Activated naive CD4-positive, alpha-beta T cell treated with anti-CD3 and anti-CD28 coated beads, Interleukin-2, amount 50 U/mL, for 24 hours (primary cell): ENCODE measurements at regions not wholly inside any gene's neighbourhood (a gene's known extent, or its start where the extent isn't known, plus 50 kb on each side); places are given as distances from the start of the nearest gene placed in this dataset.
"Not testable (repeated sequence)": the region's sequence is repeated elsewhere in the genome, so short reads cannot be mapped to it uniquely, and the experiment has no call there.

Source experiments
- H3K27ac Mint-ChIP-seq: one replicate; pipeline ENCODE4 v1.8.0; 2021; ENCODE audit warnings: mild to moderate bottlenecking, mixed read lengths
- H3K27me3 Mint-ChIP-seq: one replicate; pipeline ENCODE4 v1.8.0; 2021; ENCODE audit warnings: mixed read lengths
- H3K36me3 Mint-ChIP-seq: one replicate; pipeline ENCODE4 v1.8.0; 2021; ENCODE audit warnings: mixed read lengths
- H3K4me1 Mint-ChIP-seq: one replicate; pipeline ENCODE4 v1.8.0; 2021; ENCODE audit warnings: mixed read lengths
- H3K4me3 Mint-ChIP-seq: one replicate; pipeline ENCODE4 v1.8.0; 2021; ENCODE audit warnings: mild to moderate bottlenecking, mixed read lengths
- H3K9me3 Mint-ChIP-seq: one replicate; pipeline ENCODE4 v1.8.0; 2021; ENCODE audit warnings: mixed read lengths

DNA sequence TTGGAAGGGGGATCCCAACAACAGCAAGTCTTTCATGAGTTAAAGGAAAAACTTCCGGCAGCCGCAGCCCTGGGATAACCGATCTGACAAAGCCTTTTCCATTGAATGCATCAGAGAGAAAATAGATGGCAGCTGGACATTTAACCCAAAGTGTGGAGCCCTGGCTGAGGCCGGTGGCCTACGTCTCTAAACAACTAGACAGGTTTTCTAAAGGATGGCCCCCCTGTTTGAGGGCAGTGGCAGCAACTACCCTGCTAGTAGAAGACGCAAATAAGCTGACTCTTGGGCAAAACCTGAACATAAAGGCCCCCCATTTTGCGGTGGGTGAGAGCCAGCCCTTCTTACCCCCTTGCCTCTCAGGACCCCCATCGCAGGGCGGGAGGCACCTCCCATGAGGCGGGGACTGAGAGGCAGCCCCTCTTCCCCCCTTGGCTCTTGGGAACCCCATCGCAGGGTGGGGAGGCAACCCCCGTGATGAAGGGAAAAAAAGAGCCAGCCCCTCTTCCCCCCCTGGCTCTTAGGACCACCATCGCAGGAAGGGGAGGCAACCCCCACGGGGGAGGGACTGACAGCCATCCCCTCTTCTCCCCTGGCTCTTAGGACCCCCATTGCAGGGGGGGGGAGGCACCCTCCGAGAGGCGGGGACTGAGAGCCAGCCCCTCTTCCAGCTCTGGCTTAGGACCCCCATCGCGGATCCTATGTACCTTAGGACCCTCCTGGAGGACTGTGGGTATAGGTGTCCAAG, 2422.9 kb upstream of the PCDH20 start:
- no peak overlapping the region for H3K4me3 Mint-ChIP-seq
- no peaks in the 10 kb centered on the region for H3K9me3 Mint-ChIP-seq
- H3K36me3 Mint-ChIP-seq: no peaks in the 10 kb centered on the region
- H3K4me1 Mint-ChIP-seq: no peaks in the 10 kb centered on the region
- no peak overlapping the region for H3K27ac Mint-ChIP-seq
- no peaks in the 10 kb centered on the region for H3K27me3 Mint-ChIP-seq

GRCh38 chr13:63837701-63838100, 2422.1 kb upstream of the PCDH20 start:
- not testable (repeated sequence) for H3K36me3 Mint-ChIP-seq, H3K27ac Mint-ChIP-seq, H3K9me3 Mint-ChIP-seq, H3K27me3 Mint-ChIP-seq, H3K4me1 Mint-ChIP-seq, H3K4me3 Mint-ChIP-seq

- not testable (repeated sequence) for H3K27me3 Mint-ChIP-seq, H3K4me1 Mint-ChIP-seq, H3K36me3 Mint-ChIP-seq, H3K27ac Mint-ChIP-seq, H3K9me3 Mint-ChIP-seq, H3K4me3 Mint-ChIP-seq
Observed at GRCh38 chr13:63829609-63830008, 2414.0 kb upstream of the PCDH20 start.

GRCh38 chr13:63821785-63822184, 2406.1 kb upstream of the PCDH20 start:
- not testable (repeated sequence) for H3K4me3 Mint-ChIP-seq, H3K27me3 Mint-ChIP-seq, H3K36me3 Mint-ChIP-seq, H3K27ac Mint-ChIP-seq, H3K4me1 Mint-ChIP-seq, H3K9me3 Mint-ChIP-seq

GRCh38 chr13:63811428-63812004, 2395.9 kb upstream of the PCDH20 start:
- H3K27me3 Mint-ChIP-seq, H3K36me3 Mint-ChIP-seq, H3K4me3 Mint-ChIP-seq, H3K4me1 Mint-ChIP-seq, H3K27ac Mint-ChIP-seq: not testable (repeated sequence)
- H3K9me3 Mint-ChIP-seq: peaks cover 15% of the 10 kb centered on the region

DNA sequence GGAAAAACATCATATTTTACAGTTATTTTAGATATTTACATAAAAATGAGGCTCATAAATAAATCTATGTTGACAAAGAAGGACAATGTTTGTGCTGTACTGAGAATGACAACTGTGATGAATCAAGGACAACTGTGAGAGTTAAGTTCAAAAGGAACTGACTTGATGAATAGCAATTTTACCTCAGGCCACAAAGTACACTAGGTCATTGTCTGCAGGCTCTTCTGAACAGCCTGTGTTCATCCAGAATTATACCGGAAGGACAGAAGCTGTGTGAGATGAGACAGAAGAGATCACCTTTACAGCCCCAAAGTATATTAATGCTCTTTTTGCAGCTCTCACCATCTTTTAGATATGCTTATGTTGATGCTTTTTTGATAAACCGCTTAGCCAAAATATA, 2375.5 kb upstream of the PCDH20 start:
- H3K27ac Mint-ChIP-seq, H3K4me3 Mint-ChIP-seq: not testable (repeated sequence)

DNA sequence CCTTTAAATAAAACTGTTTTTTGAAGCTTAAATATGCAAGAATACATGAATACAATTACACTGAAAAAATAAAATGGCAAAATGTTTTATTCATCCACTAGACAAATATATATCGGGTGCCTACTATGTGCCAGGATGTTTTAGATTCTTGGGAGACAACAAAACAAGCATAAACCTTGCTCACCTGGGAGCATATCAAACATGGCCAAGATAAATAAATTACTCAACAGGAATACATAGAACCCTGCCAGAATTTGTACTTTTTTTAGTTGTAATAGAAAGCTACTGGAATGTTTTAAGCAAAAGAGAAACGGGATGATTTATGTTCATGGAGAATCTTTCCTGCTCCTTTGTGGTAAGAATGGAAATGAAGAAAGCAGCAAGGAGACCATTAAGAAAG, 2358.5 kb upstream of the PCDH20 start:
- no peak overlapping the region for H3K4me3 Mint-ChIP-seq
- H3K27ac Mint-ChIP-seq: no peak overlapping the region
- H3K27me3 Mint-ChIP-seq: no peaks in the 10 kb centered on the region
- no peaks in the 10 kb centered on the region for H3K36me3 Mint-ChIP-seq
- no peaks in the 10 kb centered on the region for H3K4me1 Mint-ChIP-seq
- H3K9me3 Mint-ChIP-seq: peaks cover 12% of the 10 kb centered on the region

More for the DNA sequence above, 2375.5 kb upstream of the PCDH20 start:
- H3K27me3 Mint-ChIP-seq, H3K4me1 Mint-ChIP-seq, H3K36me3 Mint-ChIP-seq, H3K9me3 Mint-ChIP-seq: not testable (repeated sequence)

GRCh38 chr13:63773476-63773875, 2357.8 kb upstream of the PCDH20 start:
- Mint-ChIP-seq H3K27me3 (no peaks in the 10 kb centered on the region), H3K9me3 (peaks cover 11% of the 10 kb centered on the region), H3K4me1 (no peaks in the 10 kb centered on the region), H3K27ac (no peak overlapping the region), H3K4me3 (no peak overlapping the region), H3K36me3 (no peaks in the 10 kb centered on the region)

DNA sequence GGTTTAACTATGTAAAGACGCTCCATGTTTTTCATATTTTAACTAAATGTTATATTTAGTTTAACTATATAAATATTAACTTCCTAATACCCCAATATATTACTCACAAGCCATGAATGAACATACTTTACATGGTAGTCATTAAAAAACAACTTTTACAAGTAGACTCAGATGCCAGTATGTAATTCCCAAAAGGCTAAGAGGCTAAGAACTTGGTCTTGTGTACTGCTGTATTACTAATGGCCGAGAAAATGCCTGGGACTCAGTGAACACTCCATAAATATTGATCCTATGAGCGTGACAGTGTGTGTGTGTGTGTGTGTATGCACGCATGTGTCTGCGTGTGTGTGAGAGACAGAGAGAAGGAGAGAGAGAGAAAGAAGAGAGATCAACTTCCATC, 2342.0 kb upstream of the PCDH20 start:
- H3K27me3 Mint-ChIP-seq, H3K27ac Mint-ChIP-seq, H3K36me3 Mint-ChIP-seq, H3K4me1 Mint-ChIP-seq, H3K9me3 Mint-ChIP-seq, H3K4me3 Mint-ChIP-seq: not testable (repeated sequence)

DNA sequence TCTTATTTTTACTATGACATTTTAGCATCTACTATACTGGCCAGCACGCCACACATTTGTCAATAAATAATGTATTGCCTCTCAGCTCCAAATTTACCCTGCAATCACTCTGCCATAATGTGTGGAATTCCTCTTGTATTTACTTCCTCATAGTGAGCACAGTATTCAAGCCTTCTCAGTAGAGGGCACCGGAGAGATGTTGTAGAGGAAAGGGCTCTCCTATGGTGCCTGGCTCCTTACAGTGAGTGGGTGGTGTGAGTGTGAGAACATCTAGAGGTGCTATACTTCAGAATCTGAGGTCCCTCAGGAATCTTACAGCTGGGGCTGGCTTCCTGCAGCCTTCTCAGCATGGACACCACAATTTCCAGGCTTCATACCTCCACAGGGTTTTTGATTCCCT, 2334.2 kb upstream of the PCDH20 start:
- not testable (repeated sequence) for H3K4me1 Mint-ChIP-seq, H3K27me3 Mint-ChIP-seq, H3K27ac Mint-ChIP-seq, H3K4me3 Mint-ChIP-seq, H3K36me3 Mint-ChIP-seq, H3K9me3 Mint-ChIP-seq

DNA sequence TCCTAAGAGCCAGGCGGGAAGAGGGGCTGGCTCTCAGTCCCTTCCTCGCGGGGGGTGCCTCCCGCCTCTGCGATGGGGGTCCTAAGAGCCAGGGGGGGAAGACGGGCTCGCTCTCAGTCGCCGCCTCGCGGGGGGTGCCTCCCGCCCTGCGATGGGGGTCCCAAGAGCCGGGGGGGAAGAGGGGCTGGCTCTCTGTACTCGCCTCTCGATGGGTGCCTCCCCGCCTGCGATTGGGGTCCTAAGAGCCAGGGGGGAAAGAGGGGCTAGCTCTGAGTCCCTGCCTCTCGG, 2326.1 kb upstream of the PCDH20 start:
- not testable (repeated sequence) for H3K36me3 Mint-ChIP-seq

DNA sequence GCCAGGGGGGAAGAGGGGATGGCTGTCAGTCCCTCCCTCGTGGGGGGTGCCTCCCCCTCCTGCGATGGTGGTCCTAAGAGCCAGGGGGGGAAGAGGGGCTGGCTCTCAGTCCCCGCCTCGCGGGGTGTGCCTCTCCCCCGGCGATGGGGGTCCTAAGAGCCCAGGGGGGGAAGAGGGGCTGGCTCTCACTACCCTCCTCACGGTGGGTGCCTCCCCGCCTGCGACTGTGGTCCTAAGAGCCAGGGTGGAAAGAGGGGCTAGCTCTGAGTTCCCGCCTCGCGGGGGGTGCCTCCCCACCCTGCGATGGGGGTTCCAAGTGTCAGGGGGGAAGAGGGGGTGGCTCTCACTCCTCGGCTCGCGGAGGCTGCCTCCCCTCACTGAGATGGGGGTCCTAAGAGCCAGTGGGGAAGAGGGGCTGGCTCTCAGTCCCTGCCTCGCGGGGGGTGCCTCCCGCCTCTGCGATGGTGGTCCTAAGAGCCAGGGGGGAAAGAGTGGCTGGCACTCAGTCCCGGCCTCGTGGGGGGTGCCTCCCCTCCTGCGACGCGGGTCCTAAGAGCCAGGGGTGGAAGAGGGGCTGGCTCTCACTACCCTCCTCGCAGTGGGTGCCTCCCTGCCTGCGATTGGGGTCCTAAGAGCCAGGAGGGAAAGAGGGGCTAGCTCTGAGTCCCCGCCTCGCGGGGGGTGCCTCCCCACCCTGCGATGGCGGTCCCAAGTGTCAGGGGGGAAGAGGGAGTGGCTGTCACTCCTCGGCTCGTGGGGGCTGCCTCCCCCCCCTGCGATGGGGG, 2325.6 kb upstream of the PCDH20 start:
- no peak overlapping the region for H3K4me3 Mint-ChIP-seq
- H3K27ac Mint-ChIP-seq: no peak overlapping the region
- peaks cover 8% of the 10 kb centered on the region for H3K9me3 Mint-ChIP-seq

More for the DNA sequence above, 2326.1 kb upstream of the PCDH20 start:
- not testable (repeated sequence) for H3K4me1 Mint-ChIP-seq, H3K27me3 Mint-ChIP-seq, H3K9me3 Mint-ChIP-seq, H3K4me3 Mint-ChIP-seq, H3K27ac Mint-ChIP-seq

GRCh38 chr13:63739112-63739735, 2323.6 kb upstream of the PCDH20 start:
- not testable (repeated sequence) for H3K27me3 Mint-ChIP-seq, H3K27ac Mint-ChIP-seq, H3K36me3 Mint-ChIP-seq, H3K9me3 Mint-ChIP-seq, H3K4me3 Mint-ChIP-seq, H3K4me1 Mint-ChIP-seq

More for the DNA sequence above, 2325.6 kb upstream of the PCDH20 start:
- Mint-ChIP-seq H3K36me3 (peaks cover 2% of the 10 kb centered on the region), H3K27me3 (no peaks in the 10 kb centered on the region), H3K4me1 (no peaks in the 10 kb centered on the region)

DNA sequence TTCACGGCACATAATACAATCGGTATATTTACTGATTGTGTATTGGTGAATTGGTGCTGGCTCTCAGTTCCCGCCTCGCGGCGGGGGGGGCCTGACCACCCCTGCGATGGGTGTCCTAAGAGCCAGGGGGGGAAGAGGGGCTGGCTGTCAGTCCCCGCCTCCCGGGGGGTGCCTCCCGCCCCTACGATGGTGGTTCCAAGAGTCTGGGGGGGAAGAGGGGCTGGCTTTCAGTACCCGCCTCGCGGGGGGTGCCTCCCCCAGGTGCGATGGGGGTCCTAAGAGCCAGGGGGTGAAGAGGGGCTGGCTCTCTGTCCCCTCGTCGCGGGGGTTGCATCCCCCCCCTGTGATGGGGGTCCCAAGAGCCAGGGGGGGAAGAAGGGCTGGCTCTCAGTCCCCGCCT, 2321.8 kb upstream of the PCDH20 start:
- Mint-ChIP-seq H3K27me3 (no peaks in the 10 kb centered on the region), H3K4me3 (no peak overlapping the region), H3K4me1 (no peaks in the 10 kb centered on the region), H3K36me3 (peaks cover 2% of the 10 kb centered on the region), H3K27ac (no peak overlapping the region), H3K9me3 (peaks cover 8% of the 10 kb centered on the region)

- Mint-ChIP-seq H3K9me3 (peaks cover 10% of the 10 kb centered on the region), H3K4me3 (no peak overlapping the region), H3K27me3 (no peaks in the 10 kb centered on the region), H3K36me3 (peaks cover under 1% of the 10 kb centered on the region), H3K27ac (no peak overlapping the region), H3K4me1 (no peaks in the 10 kb centered on the region)
Observed at GRCh38 chr13:63731896-63732295, 2316.2 kb upstream of the PCDH20 start.

- not testable (repeated sequence) for H3K4me3 Mint-ChIP-seq, H3K36me3 Mint-ChIP-seq, H3K4me1 Mint-ChIP-seq, H3K27me3 Mint-ChIP-seq, H3K9me3 Mint-ChIP-seq, H3K27ac Mint-ChIP-seq
Observed at GRCh38 chr13:63712159-63712558, 2296.5 kb upstream of the PCDH20 start.
